Neural cell (in vitro differentiated cells): ENCODE measurements at regions not wholly inside any gene's neighbourhood (a gene's known extent, or its start where the extent isn't known, plus 50 kb on each side); places are given as distances from the start of the nearest gene placed in this dataset.

Experiments used
- H2AFZ ChIP-seq: fragments of 200-600, 300-800 bp; sonication (generic), shearing (Covaris generic); 2 replicates; pipeline ENCODE4 v1.6.0; 2014; ENCODE audit warnings: low read depth, mild to moderate bottlenecking, antibody characterized with exemption, low read length, moderate library complexity
- H3F3A ChIP-seq: fragments of 200-600 bp; shearing (Covaris generic); 2 replicates; pipeline ENCODE4 v1.6.1; 2016; ENCODE audit warnings: mild to moderate bottlenecking, moderate library complexity, mixed read lengths, antibody characterized with exemption, low read length; ENCODE audit not compliant: insufficient read depth, poor library complexity, severe bottlenecking
- H3K27ac ChIP-seq: fragments of 200-600, 300-800 bp; sonication (generic), shearing (Covaris generic); 2 replicates; pipeline ENCODE4 v1.5.1; 2014; ENCODE audit warnings: mild to moderate bottlenecking, low read length, moderate library complexity
- H3K27me3 ChIP-seq: fragments of 300-800, 200-600 bp; sonication (generic), shearing (Covaris generic); 2 replicates; pipeline ENCODE4 v1.6.0; 2014; ENCODE audit warnings: mild to moderate bottlenecking, low read depth, low read length, moderate library complexity; ENCODE audit not compliant: insufficient read depth
- H3K36me3 ChIP-seq: fragments of 300-800, 200-600 bp; sonication (generic), shearing (Covaris generic); 2 replicates; pipeline ENCODE4 v1.5.1; 2014; ENCODE audit warnings: mild to moderate bottlenecking, antibody characterized with exemption, low read length, moderate library complexity; ENCODE audit not compliant: insufficient read depth
- H3K4me2 ChIP-seq: fragments of 300-800, 200-600 bp; sonication (generic), shearing (Covaris generic); 2 replicates; pipeline ENCODE4 v1.6.0; 2014; ENCODE audit warnings: mild to moderate bottlenecking, low read length
- H3K4me3 ChIP-seq: fragments of 300-800, 200-600 bp; sonication (generic), shearing (Covaris generic); 2 replicates; pipeline ENCODE4 v1.5.1; 2014; ENCODE audit warnings: mild to moderate bottlenecking, low read length, moderate library complexity
- H3K79me2 ChIP-seq: fragments of 200-600 bp; shearing (Covaris generic); replicated peaks from 2 replicates; pipeline ENCODE4 v1.6.0; 2014; ENCODE audit warnings: mild to moderate bottlenecking, low read length, moderate library complexity; ENCODE audit not compliant: insufficient read depth
- H3K9ac ChIP-seq: fragments of 300-800, 200-600 bp; sonication (generic), shearing (Covaris generic); 2 replicates; pipeline ENCODE4 v1.6.1; 2016; ENCODE audit warnings: mild to moderate bottlenecking, low read length, mixed read lengths
- H3K9me2 ChIP-seq: fragments of 200-600 bp; shearing (Covaris generic); 2 replicates; pipeline ENCODE4 v1.6.1; 2016; ENCODE audit warnings: mild to moderate bottlenecking, low read length, mixed read lengths; ENCODE audit not compliant: insufficient read depth
- H3K9me3 ChIP-seq: fragments of 200-600, 300-800 bp; sonication (generic), shearing (Covaris generic); 2 replicates; pipeline ENCODE4 v1.6.1; 2016; ENCODE audit warnings: mild to moderate bottlenecking, mixed run types, low read length, moderate library complexity, mixed read lengths
- H4K20me1 ChIP-seq: fragments of 200-600 bp; shearing (Covaris generic); 2 replicates; pipeline ENCODE4 v1.6.1; 2016; ENCODE audit warnings: mild to moderate bottlenecking, mixed run types; ENCODE audit not compliant: insufficient read depth
- CTCF ChIP-seq: fragments of 450-650 bp; IDR thresholded peaks from 2 replicates; pipeline ENCODE4 v1.5.1; 2014; ENCODE audit warnings: antibody characterized with exemption, mild to moderate bottlenecking, moderate library complexity; ENCODE audit not compliant: poor library complexity, severe bottlenecking
- EP300 ChIP-seq: fragments of 450-650 bp; conservative IDR thresholded peaks from 2 replicates; pipeline ENCODE4 v1.6.1; 2014; ENCODE audit warnings: antibody characterized with exemption, mild to moderate bottlenecking, moderate library complexity; ENCODE audit not compliant: poor library complexity, severe bottlenecking
- EZH2 ChIP-seq: fragments of 200-600, 300-800 bp; shearing (Covaris generic), sonication (generic); IDR thresholded peaks from 2 replicates; pipeline ENCODE4 v1.6.1; 2014; ENCODE audit warnings: antibody characterized with exemption, low read length, borderline replicate concordance, mild to moderate bottlenecking; ENCODE audit not compliant: insufficient read depth, poor library complexity, severe bottlenecking
- MXI1 ChIP-seq: fragments of 450-650 bp; conservative IDR thresholded peaks from 2 replicates; pipeline ENCODE4 v1.6.1; 2014; ENCODE audit warnings: antibody characterized with exemption, mild to moderate bottlenecking; ENCODE audit not compliant: poor library complexity, severe bottlenecking
- POLR2AphosphoS5 ChIP-seq: IDR thresholded peaks from 2 replicates; pipeline ENCODE4 v1.6.1; 2012
- RAD21 ChIP-seq: fragments of 450-650 bp; conservative IDR thresholded peaks from 2 replicates; pipeline ENCODE4 v1.6.1; 2014; ENCODE audit warnings: antibody characterized with exemption, mild to moderate bottlenecking, moderate library complexity
- REST ChIP-seq: IDR thresholded peaks from 2 replicates; pipeline ENCODE4 v1.6.1; 2012; ENCODE audit warnings: borderline replicate concordance
- SMC3 ChIP-seq: fragments of 450-650 bp; conservative IDR thresholded peaks from 2 replicates; pipeline ENCODE4 v1.6.1; 2014; ENCODE audit warnings: antibody characterized with exemption, mild to moderate bottlenecking, moderate library complexity; ENCODE audit not compliant: poor library complexity
- TAF1 ChIP-seq: IDR thresholded peaks from 2 replicates; pipeline ENCODE4 v1.6.1; 2012; ENCODE audit warnings: low read depth

DNA sequence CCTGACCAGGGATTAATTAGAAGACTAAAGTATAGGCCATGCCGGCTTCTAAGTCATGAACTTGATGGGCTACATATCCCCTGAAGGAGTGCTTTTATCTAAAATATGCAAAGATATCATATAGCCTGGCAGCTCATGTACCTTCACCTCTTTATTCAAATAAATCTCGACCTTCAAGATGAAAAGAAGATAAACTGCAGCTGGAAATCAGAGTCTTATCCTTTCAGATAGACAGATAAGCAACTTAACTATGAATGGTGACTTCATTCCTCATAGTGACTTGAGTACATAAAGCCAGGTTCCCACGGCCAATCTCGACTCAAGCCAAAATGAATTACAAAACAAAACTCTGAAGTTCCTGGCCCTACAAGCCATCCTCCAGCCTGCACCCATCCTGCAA is 165.3 kb upstream of the KLHL29 start:
- Histone ChIP-seq H4K20me1 (no peaks in the 10 kb centered on the region), H3K9ac (no peak overlapping the region), H3K27me3 (no peaks in the 10 kb centered on the region)

GRCh38 chr2:23220513-23221094 is 164.4 kb upstream of the KLHL29 start:
- H3K27ac ChIP-seq, result peak overlapping the region; percentile 42
- TF ChIP-seq SMC3 (no peak), CTCF (no peak), EP300 (no peak), TAF1 (no peak), RAD21 (no peak), REST (no peak), POLR2AphosphoS5 (no peak)

More for the DNA sequence above, 165.3 kb upstream of the KLHL29 start:
- H3K9me3 ChIP-seq, result no peaks in the 10 kb centered on the region
- no peaks in the 10 kb centered on the region for H3K79me2 ChIP-seq
- H3K4me2 ChIP-seq, result no peak overlapping the region
- no peaks in the 10 kb centered on the region for H3K9me2 ChIP-seq
- H3K27ac ChIP-seq, result no peak overlapping the region
- no peaks in the 10 kb centered on the region for H3K36me3 ChIP-seq
- TF ChIP-seq MXI1 (no peak), RAD21 (no peak), SMC3 (no peak), TAF1 (no peak), EZH2 (no peak), EP300 (no peak), CTCF (no peak), REST (no peak), POLR2AphosphoS5 (no peak)
- no peaks in the 10 kb centered on the region for H3F3A ChIP-seq
- no peak overlapping the region for H3K4me3 ChIP-seq
- no peak overlapping the region for H2AFZ ChIP-seq

More at GRCh38 chr2:23220513-23221094, 164.4 kb upstream of the KLHL29 start:
- no peak overlapping the region for H3K4me3 ChIP-seq
- no peak overlapping the region for H2AFZ ChIP-seq
- no peaks in the 10 kb centered on the region for H3F3A ChIP-seq
- H3K36me3 ChIP-seq, result no peaks in the 10 kb centered on the region
- H3K9me2 ChIP-seq, result no peaks in the 10 kb centered on the region
- H3K4me2 ChIP-seq, result no peak overlapping the region
- H3K27me3 ChIP-seq, result no peaks in the 10 kb centered on the region
- H3K9ac ChIP-seq, result no peak overlapping the region
- H3K9me3 ChIP-seq, result no peaks in the 10 kb centered on the region
- H3K79me2 ChIP-seq, result no peaks in the 10 kb centered on the region
- H4K20me1 ChIP-seq, result no peaks in the 10 kb centered on the region
